ENCODE measurements at regions not wholly inside any gene's neighbourhood (a gene's known extent, or its start where the extent isn't known, plus 50 kb on each side); places are given as distances from the start of the nearest gene placed in this dataset.

DNA sequence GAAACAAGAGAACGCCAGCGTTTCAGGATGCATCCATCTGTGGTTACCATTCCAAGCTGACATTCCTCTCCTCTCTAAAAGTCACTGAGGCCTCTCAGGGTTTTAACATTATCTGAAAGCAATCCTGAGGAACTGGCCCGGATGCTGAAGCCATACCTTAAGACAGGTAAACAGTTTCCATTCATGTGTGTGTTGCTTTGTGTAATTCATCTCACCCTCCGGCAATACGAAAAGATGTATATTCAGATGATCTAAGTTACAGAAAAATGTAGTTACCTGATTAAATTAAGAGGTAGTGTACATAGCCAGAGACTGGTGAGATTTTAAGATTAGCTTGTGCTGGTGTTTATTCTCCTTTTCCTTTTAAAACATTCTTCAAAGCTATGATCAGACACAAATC lies 68.4 kb upstream of the BACH2 start:
- TF ChIP-seq, protein P1, sequence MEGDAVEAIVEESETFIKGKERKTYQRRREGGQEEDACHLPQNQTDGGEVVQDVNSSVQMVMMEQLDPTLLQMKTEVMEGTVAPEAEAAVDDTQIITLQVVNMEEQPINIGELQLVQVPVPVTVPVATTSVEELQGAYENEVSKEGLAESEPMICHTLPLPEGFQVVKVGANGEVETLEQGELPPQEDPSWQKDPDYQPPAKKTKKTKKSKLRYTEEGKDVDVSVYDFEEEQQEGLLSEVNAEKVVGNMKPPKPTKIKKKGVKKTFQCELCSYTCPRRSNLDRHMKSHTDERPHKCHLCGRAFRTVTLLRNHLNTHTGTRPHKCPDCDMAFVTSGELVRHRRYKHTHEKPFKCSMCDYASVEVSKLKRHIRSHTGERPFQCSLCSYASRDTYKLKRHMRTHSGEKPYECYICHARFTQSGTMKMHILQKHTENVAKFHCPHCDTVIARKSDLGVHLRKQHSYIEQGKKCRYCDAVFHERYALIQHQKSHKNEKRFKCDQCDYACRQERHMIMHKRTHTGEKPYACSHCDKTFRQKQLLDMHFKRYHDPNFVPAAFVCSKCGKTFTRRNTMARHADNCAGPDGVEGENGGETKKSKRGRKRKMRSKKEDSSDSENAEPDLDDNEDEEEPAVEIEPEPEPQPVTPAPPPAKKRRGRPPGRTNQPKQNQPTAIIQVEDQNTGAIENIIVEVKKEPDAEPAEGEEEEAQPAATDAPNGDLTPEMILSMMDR (IDR thresholded peaks at IDR 0.05): no peak
- TF ChIP-seq POLR2AphosphoS5 (IDR thresholded peaks at IDR 0.05; ENCODE audit: insufficient read depth in 1 of 2, low read depth in 1 of 2): no peak
